Neural crest cell (in vitro differentiated cells): ENCODE measurements at regions not wholly inside any gene's neighbourhood (a gene's known extent, or its start where the extent isn't known, plus 50 kb on each side); places are given as distances from the start of the nearest gene placed in this dataset.

Source experiments
- DNase-seq: peaks from one replicate; pipeline ENCODE4 v3.0.0; 2021; ENCODE audit warnings: low read depth, mixed read lengths, low spot score
- H3K27ac Mint-ChIP-seq: one replicate; pipeline ENCODE4 v1.8.0; 2021; ENCODE audit warnings: mild to moderate bottlenecking, mixed read lengths; ENCODE audit not compliant: unreplicated experiment
- H3K27me3 Mint-ChIP-seq: 2 replicates; pipeline ENCODE4 v1.8.0; 2021; ENCODE audit warnings: low read depth, mild to moderate bottlenecking, mixed read lengths
- H3K36me3 Mint-ChIP-seq: 2 replicates; pipeline ENCODE4 v1.8.0; 2021; ENCODE audit warnings: low read depth, mild to moderate bottlenecking, mixed read lengths
- H3K4me1 Mint-ChIP-seq: 2 replicates; pipeline ENCODE4 v1.8.0; 2021; ENCODE audit warnings: mixed read lengths
- H3K4me3 Mint-ChIP-seq: one replicate; pipeline ENCODE4 v1.8.0; 2021; ENCODE audit warnings: mild to moderate bottlenecking, mixed read lengths
- H3K9me3 Mint-ChIP-seq: 2 replicates; pipeline ENCODE4 v1.8.0; 2021; ENCODE audit warnings: mixed read lengths
- CTCF ChIP-seq: fragments of 200-600 bp; sonication (generic); conservative IDR thresholded peaks from 2 replicates; pipeline ENCODE4 v1.5.0; 2021; ENCODE audit warnings: antibody characterized with exemption, mild to moderate bottlenecking

- no peaks in the 10 kb centered on the region for H3K9me3 Mint-ChIP-seq
- peaks cover 10% of the 10 kb centered on the region for H3K4me1 Mint-ChIP-seq
- no peaks in the 10 kb centered on the region for H3K27me3 Mint-ChIP-seq
- no peak overlapping the region for H3K27ac Mint-ChIP-seq
- TF ChIP-seq CTCF, result no peak
- DNase-seq, result no peak
- H3K36me3 Mint-ChIP-seq, result no peaks in the 10 kb centered on the region
- H3K4me3 Mint-ChIP-seq, result no peak overlapping the region
Measured at GRCh38 chr10:85537561-85537960, 829.0 kb downstream of the GRID1 start.

- no peaks in the 10 kb centered on the region for H3K27me3 Mint-ChIP-seq
- H3K9me3 Mint-ChIP-seq, result no peaks in the 10 kb centered on the region
- no peak for DNase-seq
- H3K4me3 Mint-ChIP-seq, result no peak overlapping the region
- no peaks in the 10 kb centered on the region for H3K36me3 Mint-ChIP-seq
- TF ChIP-seq CTCF, result no peak
- peaks cover 18% of the 10 kb centered on the region for H3K4me1 Mint-ChIP-seq
- H3K27ac Mint-ChIP-seq, result no peak overlapping the region
Measured at GRCh38 chr10:85538601-85539000, 828.0 kb downstream of the GRID1 start.

- peaks cover 3% of the 10 kb centered on the region for H3K9me3 Mint-ChIP-seq
- peaks cover 22% of the 10 kb centered on the region for H3K4me1 Mint-ChIP-seq
- no peak for DNase-seq
- no peaks in the 10 kb centered on the region for H3K36me3 Mint-ChIP-seq
- TF ChIP-seq CTCF, result no peak
- H3K27me3 Mint-ChIP-seq, result no peaks in the 10 kb centered on the region
- no peak overlapping the region for H3K4me3 Mint-ChIP-seq
- no peak overlapping the region for H3K27ac Mint-ChIP-seq
Measured at GRCh38 chr10:85542152-85542551, 824.4 kb downstream of the GRID1 start.

GRCh38 chr10:85542936-85543730, 823.5 kb downstream of the GRID1 start:
- no peak for DNase-seq
- Mint-ChIP-seq H3K36me3 (no peaks in the 10 kb centered on the region), H3K4me3 (no peak overlapping the region), H3K4me1 (peaks cover 24% of the 10 kb centered on the region), H3K27ac (no peak overlapping the region), H3K27me3 (no peaks in the 10 kb centered on the region), H3K9me3 (peaks cover 3% of the 10 kb centered on the region)
- TF ChIP-seq CTCF, result no peak

- no peak for DNase-seq
- Mint-ChIP-seq H3K27ac (no peak overlapping the region), H3K27me3 (no peaks in the 10 kb centered on the region), H3K4me3 (no peak overlapping the region), H3K36me3 (no peaks in the 10 kb centered on the region), H3K4me1 (peaks cover 27% of the 10 kb centered on the region), H3K9me3 (peaks cover 3% of the 10 kb centered on the region)
- TF ChIP-seq CTCF, result no peak
Measured at GRCh38 chr10:85544956-85545355, 821.6 kb downstream of the GRID1 start.
